SH-SY5Y (cell line): ENCODE measurements at regions not wholly inside any gene's neighbourhood (a gene's known extent, or its start where the extent isn't known, plus 50 kb on each side); places are given as distances from the start of the nearest gene placed in this dataset.

Experiments
- GATA2 ChIP-seq: IDR thresholded peaks from 2 replicates; pipeline ENCODE4 v1.6.1; 2011; ENCODE audit warnings: mild to moderate bottlenecking, low read depth, low read length
- GATA3 ChIP-seq: IDR thresholded peaks from 2 replicates; pipeline ENCODE4 v1.6.1; 2011; ENCODE audit warnings: low read depth, mild to moderate bottlenecking, low read length, moderate library complexity

DNA sequence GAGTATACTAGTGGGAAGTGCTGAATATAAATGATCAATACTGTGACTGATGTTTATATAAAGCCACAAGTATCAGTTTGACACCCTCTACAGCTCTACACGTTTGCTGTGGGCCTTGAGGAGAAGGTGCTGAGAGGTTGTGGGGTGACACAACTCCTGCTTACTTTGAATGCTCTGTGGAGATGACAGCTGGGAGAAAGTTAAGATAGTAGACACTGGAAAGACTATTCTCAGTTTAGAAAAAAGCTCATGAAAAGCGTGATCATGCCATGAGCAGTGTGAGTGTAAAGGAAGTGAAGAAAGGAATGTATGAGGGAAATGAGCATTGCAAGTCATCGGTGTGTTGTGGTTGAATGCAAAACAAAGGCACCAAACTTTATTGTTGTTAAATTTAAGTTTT lies 215.8 kb downstream of the UTRN start:
- TF ChIP-seq GATA3 = no peak

GRCh38 chr6:144510859-144511258 lies 225.7 kb downstream of the UTRN start:
- no peak for TF ChIP-seq GATA3
- TF ChIP-seq GATA2 = no peak

GRCh38 chr6:144515761-144516160 lies 230.6 kb downstream of the UTRN start:
- TF ChIP-seq GATA3 (no peak), GATA2 (no peak)

GRCh38 chr6:144519426-144519825 lies 234.3 kb downstream of the UTRN start:
- TF ChIP-seq GATA3 (no peak), GATA2 (no peak)

GRCh38 chr6:144528743-144529425 lies 243.7 kb downstream of the UTRN start:
- TF ChIP-seq GATA3 (no peak), GATA2 (no peak)

- TF ChIP-seq GATA3 (no peak), GATA2 (no peak)
Measured at GRCh38 chr6:144530118-144530517, 245.0 kb downstream of the UTRN start.

GRCh38 chr6:144534180-144534579 lies 249.0 kb downstream of the UTRN start:
- TF ChIP-seq GATA2 (no peak), GATA3 (no peak)

GRCh38 chr6:144535630-144536029 lies 250.5 kb downstream of the UTRN start:
- no peak for TF ChIP-seq GATA2
- no peak for TF ChIP-seq GATA3

- TF ChIP-seq GATA3 = no peak
- TF ChIP-seq GATA2 = no peak
Measured at GRCh38 chr6:144536079-144536478, 250.9 kb downstream of the UTRN start.

DNA sequence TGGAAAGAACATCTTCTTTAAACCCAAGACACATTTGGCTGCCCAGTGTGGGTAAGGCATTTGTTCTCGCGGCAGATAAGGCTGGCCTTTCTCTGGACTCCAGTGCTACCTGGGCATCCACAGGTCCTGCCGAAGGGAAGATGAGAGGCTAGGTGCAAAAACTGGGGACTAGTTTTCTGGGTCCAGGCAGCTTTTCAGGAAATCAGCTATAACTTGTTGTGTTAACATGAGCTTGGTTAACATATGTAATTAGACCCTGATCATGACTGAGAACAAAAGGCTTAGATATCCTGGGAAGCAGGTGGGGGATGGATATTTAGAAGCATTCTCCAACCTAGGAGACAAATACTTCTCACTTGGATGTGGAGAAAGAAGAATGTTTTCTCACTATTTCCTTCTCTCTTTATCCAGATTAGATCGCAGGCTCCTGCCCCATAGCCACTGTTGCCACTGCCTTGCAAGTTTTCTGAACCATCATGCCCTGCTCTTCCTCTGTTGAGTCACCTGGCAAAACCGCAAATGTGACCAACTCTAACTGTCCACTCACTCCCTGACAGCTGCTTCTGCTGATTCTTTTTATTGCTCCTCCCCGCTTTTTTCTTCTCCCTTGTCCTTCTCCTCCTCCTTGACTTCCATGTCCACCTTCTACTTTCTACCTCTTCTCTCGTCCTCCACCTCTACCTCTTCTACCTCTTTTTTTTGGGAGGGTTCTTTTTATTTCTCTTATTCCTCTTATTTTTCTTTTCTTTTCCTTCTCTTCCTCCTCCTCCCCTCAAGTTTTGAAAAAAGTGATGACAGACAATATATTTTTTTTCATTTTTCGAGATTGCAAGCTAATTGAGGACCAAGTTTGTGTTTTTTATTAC lies 258.1 kb downstream of the UTRN start:
- TF ChIP-seq GATA3 (no peak), GATA2 (no peak)

- TF ChIP-seq GATA2 (no peak), GATA3 (no peak)
Measured at GRCh38 chr6:144544266-144544830, 259.2 kb downstream of the UTRN start.

- TF ChIP-seq GATA2 = no peak
- TF ChIP-seq GATA3 = no peak
Measured at GRCh38 chr6:144546807-144547206, 261.7 kb downstream of the UTRN start.

DNA sequence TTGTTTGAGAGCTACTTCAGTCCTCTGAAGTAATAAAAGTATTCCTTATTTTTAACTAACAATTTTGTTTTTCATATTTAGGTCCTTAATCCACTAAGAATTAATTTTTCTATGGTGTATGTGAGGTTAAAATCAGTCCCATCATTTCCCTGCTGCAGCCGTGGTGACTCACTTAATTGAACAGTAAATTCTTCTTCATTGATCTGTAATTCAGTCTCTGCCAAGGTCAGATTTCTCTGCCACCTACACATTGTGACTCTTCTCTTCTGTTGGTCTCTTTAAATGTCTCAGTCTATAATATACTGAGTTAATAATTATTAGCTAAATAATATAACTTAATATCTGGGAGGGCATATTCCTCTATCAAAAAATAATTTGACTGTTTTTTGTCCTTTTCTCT lies 262.3 kb downstream of the UTRN start:
- TF ChIP-seq GATA2 = no peak
- TF ChIP-seq GATA3 = no peak

DNA sequence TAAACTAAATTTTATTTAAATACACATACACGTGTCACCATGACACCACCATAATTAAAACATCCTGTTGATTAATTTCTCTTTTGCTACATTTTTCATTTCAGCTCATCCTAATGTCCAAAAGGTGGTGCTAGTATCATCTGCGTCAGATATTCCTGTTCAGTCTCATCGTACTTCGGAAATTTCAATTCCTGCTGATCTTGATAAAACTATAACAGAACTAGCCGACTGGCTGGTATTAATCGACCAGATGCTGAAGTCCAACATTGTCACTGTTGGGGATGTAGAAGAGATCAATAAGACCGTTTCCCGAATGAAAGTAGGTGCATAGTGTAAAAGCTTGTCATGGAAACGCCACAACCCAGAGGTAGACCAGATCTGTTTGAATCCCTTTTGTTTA lies 263.4 kb downstream of the UTRN start:
- 0 out of 2 replicates have a peak, but pooled peaks have one; percentile 34 for TF ChIP-seq GATA3
- TF ChIP-seq GATA2 = peak; percentile 46; the same call in 1 of the 2 replicates

- TF ChIP-seq GATA2 = no peak
- no peak for TF ChIP-seq GATA3
Measured at GRCh38 chr6:144549837-144550747, 265.0 kb downstream of the UTRN start.

- TF ChIP-seq GATA3 = no peak
- no peak for TF ChIP-seq GATA2
Measured at GRCh38 chr6:144551339-144551738, 266.2 kb downstream of the UTRN start.
